HepG2 (cell line): ENCODE measurements at regions not wholly inside any gene's neighbourhood (a gene's known extent, or its start where the extent isn't known, plus 50 kb on each side); places are given as distances from the start of the nearest gene placed in this dataset.

ENCODE experiments used
- ATAC-seq: fragments of 200-7000 bp; cut with Tn5 transposase; 3 replicates; pipeline ENCODE4 v1.9.1; 2020; ENCODE audit warnings: mild to moderate bottlenecking, moderate library complexity
- BruUV-seq: library from RNA; stranded (reverse); fragments of 400-500 nt; replicated peaks from 2 replicates; lab custom pipeline; 2021; lab: Mats Ljungman, UMichigan
- CTCF ChIA-PET: fragments of 300-600 bp; formaldehyde crosslinking; extraction: SDS; loops from one replicate; lab custom pipeline; 2021; ENCODE audit warnings: low total read pairs, inconsistent platforms, low intra/inter-chr PET ratio; lab: Yijun Ruan, JAX
- POLR2A ChIA-PET: fragments of 350-600 bp; sonication (Branson Sonifier 250); formaldehyde crosslinking; loops from one replicate; lab custom pipeline; 2020; ENCODE audit warnings: antibody characterized with exemption, inconsistent platforms; lab: Yijun Ruan, JAX
- DNase-seq: peaks from one replicate; pipeline ENCODE4 v3.0.0-alpha.2; 2015; ENCODE audit warnings: low spot score
- FAIRE-seq: peaks from 3 replicates; lab custom pipeline; 2011; peaks lifted over from hg19 to GRCh38; lab: Jason Lieb, UNC
- H2AFZ ChIP-seq: one replicate; pipeline ENCODE4 v1.6.1; 2011; ENCODE audit warnings: low read length, inconsistent platforms
- H3K27ac ChIP-seq: fragments of 300-600 bp; 3 replicates; pipeline ENCODE4 v1.8.0; 2011; ENCODE audit warnings: mixed run types, mild to moderate bottlenecking, mixed read lengths, low read length, inconsistent platforms; ENCODE audit not compliant: insufficient read depth; ENCODE audit errors: extremely low read length
- H3K27me3 ChIP-seq, 2 experiments: fragments of 200-600 bp in 1 of 2; 2 replicates in 1 of 2; 3 replicates in 1 of 2; pipeline versions ENCODE4 v1.6.0 to v1.8.0; 2011; ENCODE audit warnings: low read length in 2 of 2, mild to moderate bottlenecking in 2 of 2, moderate library complexity in 2 of 2, inconsistent platforms in 1 of 2; ENCODE audit not compliant: insufficient read depth in 2 of 2, control insufficient read depth in 1 of 2
- H3K36me3 ChIP-seq, 2 experiments: fragments of 200-600 bp in 1 of 2; replicated peaks in 1 of 2; 2 replicates in 1 of 2; 3 replicates in 1 of 2; pipeline versions ENCODE4 v1.5.1 to v1.8.0; 2011; ENCODE audit warnings: low read length in 2 of 2, inconsistent platforms in 1 of 2; ENCODE audit not compliant: insufficient read depth in 2 of 2, control insufficient read depth in 1 of 2
- H3K4me1 ChIP-seq: 2 replicates; pipeline ENCODE4 v1.5.1; 2012; ENCODE audit warnings: low read length, inconsistent platforms; ENCODE audit not compliant: insufficient read depth
- H3K4me2 ChIP-seq: 2 replicates; pipeline ENCODE4 v1.6.0; 2011; ENCODE audit warnings: low read depth, low read length, inconsistent platforms
- H3K4me3 ChIP-seq, 3 experiments: fragments of 200-600 bp in 1 of 3; sonication (generic), shearing (Covaris generic) in 1 of 3; replicated peaks in 1 of 3; 2 replicates each; pipeline ENCODE4 v1.5.1; 2011 to 2016; ENCODE audit warnings: low read length in 3 of 3, inconsistent platforms in 2 of 3, low read depth in 2 of 3, mild to moderate bottlenecking in 2 of 3, control low read depth in 1 of 3, mixed read lengths in 1 of 3; ENCODE audit not compliant: insufficient read depth in 1 of 3
- H3K79me2 ChIP-seq: one replicate; pipeline ENCODE4 v1.6.1; 2011; ENCODE audit warnings: low read length, inconsistent platforms; ENCODE audit not compliant: insufficient read depth
- H3K9ac ChIP-seq: 2 replicates; pipeline ENCODE4 v1.6.0; 2011; ENCODE audit warnings: mild to moderate bottlenecking, low read depth, low read length, inconsistent platforms; ENCODE audit not compliant: insufficient read depth
- H3K9me3 ChIP-seq: 2 replicates; pipeline ENCODE4 v1.5.1; 2012; ENCODE audit warnings: mild to moderate bottlenecking, low read length
- H4K20me1 ChIP-seq: 2 replicates; pipeline ENCODE4 v1.6.0; 2011; ENCODE audit warnings: inconsistent platforms, mild to moderate bottlenecking, low read length, moderate library complexity; ENCODE audit not compliant: insufficient read depth
- MYC ChIP-seq: sonication (generic); formaldehyde crosslinking; IDR thresholded peaks from 2 replicates; pipeline ENCODE4 v1.9.0; 2021; ENCODE audit warnings: missing genetic modification reagents, borderline replicate concordance
- PAXIP1 ChIP-seq: sonication (generic); formaldehyde crosslinking; conservative IDR thresholded peaks from 2 replicates; pipeline ENCODE4 v1.4.0; 2020; ENCODE audit warnings: mild to moderate bottlenecking, missing genetic modification reagents, moderate library complexity
- PPARG ChIP-seq: conservative IDR thresholded peaks from 2 replicates; pipeline ENCODE4 v1.6.1; 2016; ENCODE audit warnings: missing biosample characterization, missing genetic modification reagents
- RBM22 ChIP-seq: fragments of 200-400 bp; formaldehyde crosslinking; optimal IDR thresholded peaks from 2 replicates; pipeline ENCODE3; 2017; ENCODE audit warnings: mild to moderate bottlenecking, low read length, moderate library complexity
- ZNF18 ChIP-seq: sonication (generic); formaldehyde crosslinking; IDR thresholded peaks from 2 replicates; pipeline ENCODE4 v1.8.0; 2022; ENCODE audit warnings: mild to moderate bottlenecking, missing genetic modification reagents; ENCODE audit not compliant: insufficient replicate concordance
- ZNF383 ChIP-seq: sonication (generic); formaldehyde crosslinking; IDR thresholded peaks from 2 replicates; pipeline ENCODE4 v1.4.0; 2020; ENCODE audit warnings: missing genetic modification reagents, mild to moderate bottlenecking, borderline replicate concordance
- ZNF556 ChIP-seq: sonication (generic); formaldehyde crosslinking; IDR thresholded peaks from 2 replicates; pipeline ENCODE4 v1.4.0; 2020; ENCODE audit warnings: mild to moderate bottlenecking, missing genetic modification reagents, borderline replicate concordance
- WGBS: methylation state at CpG from one replicate; pipeline ENCODE4 v1.1.6; 2017; ENCODE audit warnings: low lambda C conversion rate; 5-methylcytosine and 5-hydroxymethylcytosine counted together
- in situ Hi-C: cut with HindIII; loops from 2 replicates; pipeline ENCODE4 v1.10.0; 2017; ENCODE audit warnings: low pct_unique_long_range_greater_than_20kb; ENCODE audit not compliant: extremely low pct_ligation_motif_present
- intact Hi-C: fragments of 100-400 bp; cut with micrococcal nuclease; formaldehyde crosslinking; loops from one replicate; pipeline ENCODE4 v1.10.0; 2022; ENCODE audit not compliant: unreplicated experiment

DNA sequence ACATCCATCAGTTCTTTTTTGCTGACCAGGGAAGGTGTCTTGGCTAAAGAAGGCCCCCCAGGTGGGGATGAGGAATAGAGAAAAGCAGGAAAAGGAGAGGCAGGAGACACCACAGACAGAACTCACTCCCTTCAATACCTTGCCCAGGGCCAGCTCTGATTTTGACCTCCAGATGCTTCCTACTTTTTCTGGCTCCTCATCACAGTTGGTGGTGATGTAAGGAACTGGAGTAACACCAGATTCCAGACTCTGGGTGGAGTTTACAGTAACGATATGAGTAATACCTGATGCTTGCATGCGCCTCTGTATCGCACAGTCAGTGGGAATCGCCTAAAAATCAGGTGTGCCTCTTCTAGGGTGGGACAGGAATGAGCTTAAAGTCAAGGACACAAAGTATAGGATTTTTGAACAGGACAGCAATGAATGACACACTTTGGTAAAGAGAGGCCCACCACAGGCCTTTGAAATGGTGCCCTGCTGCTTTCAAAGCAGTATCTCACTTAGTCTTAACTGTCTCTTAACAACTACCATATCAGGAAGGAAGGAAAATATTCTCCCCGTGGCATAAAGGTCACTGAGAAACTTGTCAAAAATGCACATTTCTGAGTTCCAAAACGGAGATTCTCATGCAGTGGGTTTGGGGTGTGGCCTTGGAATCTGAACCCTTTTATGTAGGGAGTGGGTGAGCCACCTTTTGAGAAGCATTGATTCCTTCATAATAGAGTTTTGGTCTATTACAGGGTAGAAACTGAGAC is 140.8 kb downstream of the SNX19 start:
- no peak overlapping the region for H3K27ac ChIP-seq
- CTCF ChIA-PET = no interaction called here
- FAIRE-seq (no peak), ATAC-seq (no peak), DNase-seq (no peak)
- WGBS = 2% methylated on average over 6 of the region's 6 CpGs
- in situ Hi-C loops = no loop called here
- no peaks in the 10 kb centered on the region for H3K9me3 ChIP-seq
- H3K36me3 ChIP-seq = no peaks in the 10 kb centered on the region
- no peaks in the 10 kb centered on the region for H3K79me2 ChIP-seq
- H3K4me1 ChIP-seq = no peaks in the 10 kb centered on the region
- no TSS peak for BruUV-seq
- H3K27me3 ChIP-seq = no peaks in the 10 kb centered on the region
- H3K4me2 ChIP-seq = no peak overlapping the region
- H3K9ac ChIP-seq = no peak overlapping the region
- POLR2A ChIA-PET = no interaction called here
- TF ChIP-seq ZNF18 (CRISPR knock-in tag) = no peak
- intact Hi-C loops = loop anchor here (2.0 kb wide), 1 partner anchor 61 kb away; no protein-coding TSS in a partner anchor
- no peak overlapping the region for H3K4me3 ChIP-seq
- no peaks in the 10 kb centered on the region for H4K20me1 ChIP-seq
- no peak overlapping the region for H2AFZ ChIP-seq

DNA sequence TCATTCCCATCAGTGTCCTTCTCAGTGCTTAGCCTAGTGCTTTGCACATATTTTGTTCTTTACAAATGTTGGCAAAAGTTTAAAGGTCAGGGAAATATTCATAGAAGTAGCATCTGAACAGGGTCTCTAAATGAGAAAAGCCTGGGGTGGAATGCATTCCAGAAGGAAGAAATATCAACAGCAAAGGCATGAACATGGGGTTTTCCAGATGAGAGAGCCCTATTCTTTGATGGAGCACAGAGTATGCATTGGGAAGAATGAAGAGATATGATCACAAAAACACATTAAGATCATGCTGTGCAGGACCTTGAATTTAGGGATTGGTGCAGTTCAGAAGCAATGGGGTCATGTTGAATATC is 140.2 kb downstream of the SNX19 start:
- Histone ChIP-seq H2AFZ (no peak overlapping the region), H3K27ac (no peak overlapping the region), H3K4me2 (no peak overlapping the region), H3K36me3 (no peaks in the 10 kb centered on the region), H3K4me3 (no peak overlapping the region), H4K20me1 (no peaks in the 10 kb centered on the region), H3K27me3 (no peaks in the 10 kb centered on the region), H3K9ac (no peak overlapping the region), H3K9me3 (no peaks in the 10 kb centered on the region), H3K79me2 (no peaks in the 10 kb centered on the region), H3K4me1 (no peaks in the 10 kb centered on the region)
- DNase-seq = no peak
- no peak for FAIRE-seq
- ChIA-PET CTCF (no interaction called here), POLR2A (no interaction called here)
- in situ Hi-C loops (no loop called here), intact Hi-C loops (no loop called here)
- no TSS peak for BruUV-seq
- ATAC-seq = no peak
- TF ChIP-seq PAXIP1 (CRISPR knock-in tag) = no peak
- TF ChIP-seq RBM22 = no peak
- no peak for TF ChIP-seq PPARG (CRISPR knock-in tag)
- no peak for TF ChIP-seq MYC (CRISPR knock-in tag)
- no peak for TF ChIP-seq ZNF383 (CRISPR knock-in tag)
- no peak for TF ChIP-seq ZNF556 (CRISPR knock-in tag)
